CD4-positive, alpha-beta memory T cell (primary cell): ENCODE measurements at regions not wholly inside any gene's neighbourhood (a gene's known extent, or its start where the extent isn't known, plus 50 kb on each side); places are given as distances from the start of the nearest gene placed in this dataset.

Source experiments
- CTCF ChIA-PET: fragments of 350-600 bp; sonication (Branson Sonifier 250); formaldehyde crosslinking; loops from one replicate; lab custom pipeline; 2021; ENCODE audit warnings: inconsistent platforms; ENCODE audit not compliant: partially characterized antibody; lab: Charles Lee
- POLR2A ChIA-PET: fragments of 350-600 bp; sonication (Branson Sonifier 250); formaldehyde crosslinking; loops from one replicate; lab custom pipeline; 2021; ENCODE audit not compliant: partially characterized antibody; lab: Charles Lee
- DNase-seq, 5 donors: peaks; one replicate each; pipeline versions ENCODE4 v3.0.0 to v3.0.0-alpha.2; 2020 to 2022; ENCODE audit warnings: mixed read lengths in 1 of 5
- H3K27ac ChIP-seq: one replicate; pipeline ENCODE4 v1.7.0; 2013; ENCODE audit warnings: low read depth, low read length
- H3K27me3 ChIP-seq: 2 replicates; pipeline ENCODE4 v1.7.0; 2013; ENCODE audit warnings: mild to moderate bottlenecking, low read length, moderate library complexity; ENCODE audit not compliant: insufficient read depth
- H3K36me3 ChIP-seq: 2 replicates; pipeline ENCODE4 v1.7.0; 2013; ENCODE audit warnings: mild to moderate bottlenecking, low read length, moderate library complexity; ENCODE audit not compliant: insufficient read depth
- H3K4me1 ChIP-seq: 2 replicates; pipeline ENCODE4 v1.7.0; 2013; ENCODE audit warnings: mild to moderate bottlenecking, low read length, moderate library complexity; ENCODE audit not compliant: insufficient read depth
- H3K4me3 ChIP-seq, 2 donors: one replicate each; pipeline ENCODE4 v1.7.0; 2013; ENCODE audit warnings: low read length in 2 of 2, mild to moderate bottlenecking in 1 of 2
- H3K9me3 ChIP-seq, 2 donors: one replicate each; pipeline ENCODE4 v1.7.0; 2013; ENCODE audit warnings: low read length in 2 of 2, control low read depth in 1 of 2; ENCODE audit not compliant: control insufficient read depth in 1 of 2
- H3K27ac Mint-ChIP-seq, 7 donors: one replicate each; pipeline ENCODE4 v1.8.0; 2020 to 2021; ENCODE audit warnings: mixed read lengths in 7 of 7, mild to moderate bottlenecking in 6 of 7, inconsistent platforms in 3 of 7, moderate library complexity in 3 of 7
- H3K27me3 Mint-ChIP-seq, 2 donors: one replicate each; pipeline ENCODE4 v1.8.0; 2020 to 2021; ENCODE audit warnings: mixed read lengths in 2 of 2
- H3K36me3 Mint-ChIP-seq, 2 donors: one replicate each; pipeline ENCODE4 v1.8.0; 2020 to 2021; ENCODE audit warnings: mixed read lengths in 2 of 2, inconsistent platforms in 1 of 2, mild to moderate bottlenecking in 1 of 2
- H3K4me1 Mint-ChIP-seq, 4 donors: one replicate each; pipeline ENCODE4 v1.8.0; 2020 to 2021; ENCODE audit warnings: mixed read lengths in 4 of 4, mild to moderate bottlenecking in 1 of 4
- H3K4me3 Mint-ChIP-seq, 8 donors: one replicate each; pipeline ENCODE4 v1.8.0; 2020 to 2021; ENCODE audit warnings: mixed read lengths in 8 of 8, mild to moderate bottlenecking in 7 of 8, moderate library complexity in 6 of 8, inconsistent platforms in 3 of 8
- H3K9me3 Mint-ChIP-seq, 8 donors: one replicate each; pipeline ENCODE4 v1.8.0; 2020 to 2021; ENCODE audit warnings: mixed read lengths in 8 of 8, mild to moderate bottlenecking in 5 of 8, inconsistent platforms in 3 of 8, moderate library complexity in 1 of 8
- intact Hi-C: fragments of 100-400 bp; cut with micrococcal nuclease; formaldehyde crosslinking; loops from one replicate; pipeline ENCODE4 v1.15.1; 2023

DNA sequence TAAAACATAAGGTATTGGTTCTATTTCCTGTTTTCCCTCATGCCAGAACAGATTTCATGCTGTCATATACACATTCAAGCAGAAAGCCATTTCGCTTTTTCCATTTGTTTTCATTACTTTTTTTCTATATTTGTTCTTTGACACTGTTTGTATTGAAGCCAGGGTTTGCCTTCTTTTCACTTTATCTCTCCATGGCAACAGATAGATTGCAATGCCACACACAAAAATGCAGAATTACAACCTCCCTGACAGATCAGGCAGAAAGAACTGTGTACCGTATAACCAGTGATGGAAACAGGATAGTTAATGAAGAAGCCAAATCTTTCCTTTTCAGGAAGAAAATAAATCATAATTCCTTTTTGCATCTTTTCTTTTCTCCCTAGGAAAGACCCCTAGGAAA, 103.0 kb upstream of the PCGF5 start:
- Mint-ChIP-seq H3K27me3 (no peaks in the 10 kb centered on the region), H3K27ac (no peak overlapping the region), H3K4me1 (no peaks in the 10 kb centered on the region), H3K9me3 (no peaks in the 10 kb centered on the region), H3K4me3 (no peak overlapping the region), H3K36me3 (no peaks in the 10 kb centered on the region)
- Histone ChIP-seq H3K4me1 (no peaks in the 10 kb centered on the region), H3K27ac (no peak overlapping the region), H3K27me3 (no peaks in the 10 kb centered on the region), H3K9me3 (no peaks in the 10 kb centered on the region), H3K4me3 (no peak overlapping the region), H3K36me3 (no peaks in the 10 kb centered on the region)
- intact Hi-C loops: no loop called here
- ChIA-PET POLR2A (no interaction called here), CTCF (interaction anchor here (0.7 to 1.4 kb wide), 2 partner anchors 29 to 181 kb away, joined by 3 to 5 read pairs; no protein-coding TSS in a partner anchor)
- DNase-seq: no peak

DNA sequence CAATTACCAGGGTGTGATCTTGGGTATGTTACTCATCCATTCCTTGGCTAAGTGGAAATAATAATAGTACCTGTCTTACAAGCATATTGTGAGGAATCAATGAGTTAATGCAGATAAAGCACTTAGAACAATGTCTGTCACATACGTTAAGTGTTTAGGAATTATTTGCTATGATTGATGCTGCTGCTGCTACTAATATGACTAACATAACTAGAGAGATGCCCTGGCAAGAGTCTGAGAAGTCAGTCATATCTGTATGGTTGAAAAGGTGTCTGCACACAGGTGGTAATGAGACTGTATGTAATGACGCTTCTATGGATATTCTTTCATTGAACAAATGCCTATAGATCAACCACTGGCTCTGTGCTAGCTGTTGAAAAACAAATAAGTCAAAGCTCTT, 100.1 kb upstream of the PCGF5 start:
- H3K4me1 Mint-ChIP-seq: no peaks in the 10 kb centered on the region
- POLR2A ChIA-PET: no interaction called here

DNA sequence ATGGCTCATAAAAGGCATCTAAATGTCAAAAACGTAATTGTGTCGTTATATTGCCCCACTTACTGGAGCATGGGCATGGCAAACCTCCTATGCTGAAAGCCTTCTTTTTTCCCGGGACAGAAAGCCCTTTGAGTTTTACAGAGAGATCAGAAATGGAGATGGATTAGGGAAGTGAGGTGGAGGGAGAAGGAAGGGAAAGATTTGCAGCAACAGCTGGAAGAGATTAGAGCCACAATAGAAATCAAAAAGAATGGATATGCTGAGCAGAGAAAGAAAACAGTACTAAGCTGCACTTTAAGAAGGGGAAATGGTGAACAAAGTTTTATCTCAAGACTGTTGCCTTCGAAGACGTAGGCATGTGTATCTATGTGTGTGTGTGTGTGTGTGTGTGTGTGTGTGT, 97.2 kb upstream of the PCGF5 start:
- intact Hi-C loops: no loop called here
- DNase-seq: no peak
- Mint-ChIP-seq H3K27ac (no peak overlapping the region), H3K36me3 (no peaks in the 10 kb centered on the region), H3K27me3 (peaks cover 4 to 9% of the 10 kb centered on the region in 2 donors), H3K4me1 (no peaks in the 10 kb centered on the region), H3K4me3 (no peak overlapping the region), H3K9me3 (no peaks in the 10 kb centered on the region)
- ChIA-PET POLR2A (no interaction called here), CTCF (interaction anchor here (0.6 kb wide), 1 partner anchor 861 kb away, joined by 3 read pairs; no protein-coding TSS in a partner anchor)
- Histone ChIP-seq H3K36me3 (no peaks in the 10 kb centered on the region), H3K4me3 (no peak overlapping the region), H3K9me3 (no peaks in the 10 kb centered on the region), H3K27ac (no peak overlapping the region), H3K4me1 (no peaks in the 10 kb centered on the region), H3K27me3 (no peaks in the 10 kb centered on the region)

More for the DNA sequence above, 100.1 kb upstream of the PCGF5 start:
- H3K36me3 Mint-ChIP-seq: no peaks in the 10 kb centered on the region
- no peaks in the 10 kb centered on the region for H3K27me3 ChIP-seq
- no peaks in the 10 kb centered on the region for H3K9me3 Mint-ChIP-seq
- H3K4me1 ChIP-seq: no peaks in the 10 kb centered on the region
- no peak for DNase-seq
- H3K4me3 ChIP-seq: no peak overlapping the region
- H3K27me3 Mint-ChIP-seq: peaks cover 3 to 4% of the 10 kb centered on the region in 2 donors
- H3K27ac ChIP-seq: no peak overlapping the region
- H3K36me3 ChIP-seq: no peaks in the 10 kb centered on the region
- H3K27ac Mint-ChIP-seq: no peak overlapping the region
- intact Hi-C loops: no loop called here
- no peaks in the 10 kb centered on the region for H3K9me3 ChIP-seq
- CTCF ChIA-PET: interaction anchor here (0.9 kb wide), 1 partner anchor 131 kb away, joined by 3 read pairs; no protein-coding TSS in a partner anchor
- no peak overlapping the region for H3K4me3 Mint-ChIP-seq

DNA sequence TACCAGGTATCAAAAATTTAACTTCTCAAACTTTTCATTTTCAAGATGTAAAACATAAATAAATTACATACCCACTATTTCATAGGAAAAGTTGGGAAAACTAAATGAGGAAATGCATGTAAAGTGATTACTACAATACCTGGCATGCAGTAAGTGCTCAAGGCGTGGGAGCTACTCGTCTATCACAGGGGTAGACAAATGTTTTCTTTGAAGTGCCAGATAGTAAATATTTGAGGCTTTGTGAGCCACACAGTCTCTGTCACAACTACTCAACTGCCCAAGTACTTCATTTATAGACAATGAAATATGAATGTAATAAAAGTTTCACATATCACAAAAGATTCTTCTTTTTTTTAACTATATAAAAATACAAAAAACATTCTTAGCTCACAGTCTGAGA, 96.4 kb upstream of the PCGF5 start:
- intact Hi-C loops: no loop called here
- Mint-ChIP-seq H3K27me3 (peaks cover 4 to 9% of the 10 kb centered on the region in 2 donors), H3K4me1 (no peaks in the 10 kb centered on the region), H3K27ac (no peak overlapping the region), H3K9me3 (no peaks in the 10 kb centered on the region), H3K4me3 (no peak overlapping the region), H3K36me3 (no peaks in the 10 kb centered on the region)
- CTCF ChIA-PET: interaction anchor here (0.6 kb wide), 1 partner anchor 860 kb away, joined by 3 read pairs; no protein-coding TSS in a partner anchor
- Histone ChIP-seq H3K27me3 (no peaks in the 10 kb centered on the region), H3K4me3 (no peak overlapping the region), H3K36me3 (no peaks in the 10 kb centered on the region), H3K4me1 (no peaks in the 10 kb centered on the region), H3K27ac (no peak overlapping the region), H3K9me3 (no peaks in the 10 kb centered on the region)
- no peak for DNase-seq
- POLR2A ChIA-PET: no interaction called here

DNA sequence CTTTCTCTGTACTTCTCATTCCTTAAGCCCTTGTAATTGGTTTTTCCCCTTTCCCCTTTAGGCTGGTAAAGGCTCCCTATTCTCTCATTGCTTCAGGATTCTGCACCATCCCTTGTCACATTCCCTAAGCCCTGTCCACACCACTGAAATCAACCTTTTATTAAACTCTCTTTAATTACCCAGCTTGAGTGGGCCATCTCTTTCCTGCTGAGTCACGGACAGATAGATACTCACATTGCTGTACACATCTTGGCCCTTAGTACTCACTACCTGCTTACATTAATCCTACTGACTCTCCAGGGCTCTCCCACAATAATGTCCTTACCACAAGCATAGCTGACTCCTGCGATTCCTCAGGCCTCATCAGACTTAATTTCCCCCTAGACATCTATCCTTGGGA, 94.0 kb upstream of the PCGF5 start:
- Mint-ChIP-seq H3K27ac (no peak overlapping the region), H3K27me3 (peaks cover 4 to 11% of the 10 kb centered on the region in 2 donors), H3K4me1 (peaks cover 0 to 2% (median 0%) of the 10 kb centered on the region in 4 donors), H3K36me3 (no peaks in the 10 kb centered on the region), H3K4me3 (no peak overlapping the region), H3K9me3 (no peaks in the 10 kb centered on the region)
- Histone ChIP-seq H3K36me3 (no peaks in the 10 kb centered on the region), H3K4me3 (no peak overlapping the region), H3K4me1 (no peaks in the 10 kb centered on the region), H3K27me3 (no peaks in the 10 kb centered on the region), H3K9me3 (no peaks in the 10 kb centered on the region), H3K27ac (no peak overlapping the region)
- CTCF ChIA-PET: no interaction called here
- no peak for DNase-seq
- POLR2A ChIA-PET: no interaction called here
- intact Hi-C loops: no loop called here

DNA sequence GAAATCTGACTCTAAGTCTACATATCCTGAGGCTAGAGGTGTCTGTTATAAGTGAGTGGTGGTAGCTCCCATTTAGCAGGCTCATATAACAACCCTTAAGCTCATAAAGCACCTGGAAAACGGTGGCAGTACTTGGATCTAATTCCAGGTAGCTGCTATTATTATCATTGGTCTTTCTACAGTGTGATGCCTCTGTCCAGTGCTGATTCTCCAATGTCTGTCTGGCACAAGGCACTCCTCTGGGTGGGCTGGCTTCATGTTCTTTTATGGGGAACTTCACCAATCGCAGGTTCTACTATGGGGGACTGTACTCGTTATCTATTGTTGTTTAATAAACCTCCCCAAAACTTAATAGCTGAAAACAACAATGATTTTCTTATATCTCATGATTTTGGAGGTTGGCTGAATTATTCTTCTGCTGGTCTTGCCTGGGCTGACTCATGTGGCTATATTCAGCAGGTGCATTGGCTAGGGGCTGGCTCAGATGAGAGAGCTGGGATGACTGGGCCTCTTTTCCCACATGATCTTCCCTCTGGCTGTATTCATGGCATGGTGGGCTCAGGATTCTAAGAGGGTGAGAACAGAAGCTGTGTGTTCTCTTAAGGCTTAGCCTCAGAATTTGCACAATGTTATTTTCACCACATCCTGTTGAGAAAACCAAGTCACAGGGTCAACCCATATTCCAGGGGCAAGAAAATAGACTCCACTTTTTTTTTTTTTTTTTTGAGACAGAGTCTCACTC, 93.0 kb upstream of the PCGF5 start:
- Histone ChIP-seq H3K27ac (no peak overlapping the region), H3K9me3 (no peaks in the 10 kb centered on the region), H3K36me3 (no peaks in the 10 kb centered on the region), H3K4me1 (no peaks in the 10 kb centered on the region), H3K4me3 (no peak overlapping the region), H3K27me3 (no peaks in the 10 kb centered on the region)
- Mint-ChIP-seq H3K4me1 (peaks cover 0 to 2% (median 0%) of the 10 kb centered on the region in 4 donors), H3K36me3 (no peaks in the 10 kb centered on the region), H3K27me3 (peaks cover 4 to 11% of the 10 kb centered on the region in 2 donors), H3K4me3 (no peak overlapping the region), H3K27ac (no peak overlapping the region), H3K9me3 (no peaks in the 10 kb centered on the region)
- DNase-seq: no peak
- POLR2A ChIA-PET: interaction anchor here (0.8 to 2.5 kb wide), 2 partner anchors 34 to 35 kb away, joined by 3 to 6 read pairs; no protein-coding TSS in a partner anchor
- CTCF ChIA-PET: interaction anchor here (1.2 kb wide), 1 partner anchor 39 kb away, joined by 3 read pairs; no protein-coding TSS in a partner anchor
- intact Hi-C loops: no loop called here

DNA sequence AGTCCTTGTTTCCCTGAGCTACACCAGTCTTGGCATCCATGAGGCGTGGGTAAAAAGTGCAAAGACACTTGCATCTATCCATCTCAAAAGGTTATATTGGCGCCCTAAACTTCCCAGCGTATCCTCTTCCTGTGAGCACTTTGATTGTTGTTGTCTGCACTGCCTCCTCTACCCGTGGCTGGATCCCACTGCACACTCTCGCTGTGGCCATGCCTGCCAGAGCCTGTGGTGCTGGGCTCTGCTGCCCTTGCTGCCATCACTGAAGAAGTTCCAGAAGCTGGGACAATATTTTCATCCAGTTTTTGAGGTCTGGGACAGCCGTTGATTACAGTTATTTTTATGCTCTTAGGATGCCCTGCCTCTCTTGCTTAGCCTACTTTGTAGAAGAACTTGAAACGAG, 85.3 kb upstream of the PCGF5 start:
- no peaks in the 10 kb centered on the region for H3K9me3 ChIP-seq
- ChIA-PET POLR2A (no interaction called here), CTCF (no interaction called here)
- no peak overlapping the region for H3K4me3 ChIP-seq
- no peaks in the 10 kb centered on the region for H3K4me1 ChIP-seq
- H3K27me3 ChIP-seq: no peaks in the 10 kb centered on the region
- Mint-ChIP-seq H3K9me3 (no peaks in the 10 kb centered on the region), H3K4me1 (peaks cover 0 to 2% (median 0%) of the 10 kb centered on the region in 4 donors), H3K27me3 (peaks cover 5 to 10% of the 10 kb centered on the region in 2 donors), H3K4me3 (no peak overlapping the region), H3K27ac (no peak overlapping the region), H3K36me3 (no peaks in the 10 kb centered on the region)
- no peaks in the 10 kb centered on the region for H3K36me3 ChIP-seq
- DNase-seq: no peak
- intact Hi-C loops: no loop called here
- no peak overlapping the region for H3K27ac ChIP-seq
